Kidney epithelial cell (primary cell): ENCODE measurements at regions not wholly inside any gene's neighbourhood (a gene's known extent, or its start where the extent isn't known, plus 50 kb on each side); places are given as distances from the start of the nearest gene placed in this dataset.

Source experiments
- DNase-seq: peaks from one replicate; pipeline ENCODE4 v3.0.0-alpha.2; 2010; ENCODE audit warnings: low read depth
- H3K27me3 ChIP-seq: 2 replicates; pipeline ENCODE4 v1.6.0; 2011; ENCODE audit warnings: low read length; ENCODE audit not compliant: control insufficient read depth, insufficient read depth
- H3K36me3 ChIP-seq: 2 replicates; pipeline ENCODE4 v1.5.1; 2011; ENCODE audit warnings: low read length; ENCODE audit not compliant: control insufficient read depth, insufficient read depth
- H3K4me3 ChIP-seq: 2 replicates; pipeline ENCODE4 v1.5.1; 2011; ENCODE audit warnings: low read depth, mild to moderate bottlenecking, control low read depth, low read length
- CTCF ChIP-seq: IDR thresholded peaks from 2 replicates; pipeline ENCODE4 v1.5.1; 2011; ENCODE audit warnings: mild to moderate bottlenecking, moderate library complexity, low read length, control low read depth, inconsistent platforms; ENCODE audit not compliant: insufficient read depth, poor library complexity, severe bottlenecking

- Histone ChIP-seq H3K27me3 (peaks cover 8% of the 10 kb centered on the region), H3K4me3 (no peak overlapping the region), H3K36me3 (no peaks in the 10 kb centered on the region)
- TF ChIP-seq CTCF: no peak
- no peak for DNase-seq
Observed at GRCh38 chr2:239790313-239790712, 234.8 kb downstream of the NDUFA10 start.

- no peaks in the 10 kb centered on the region for H3K36me3 ChIP-seq
- TF ChIP-seq CTCF: no peak
- no peak for DNase-seq
- H3K4me3 ChIP-seq: no peak overlapping the region
- peaks cover 8% of the 10 kb centered on the region for H3K27me3 ChIP-seq
Observed at GRCh38 chr2:239789711-239790110, 235.4 kb downstream of the NDUFA10 start.

GRCh38 chr2:239788576-239789098 lies 236.5 kb downstream of the NDUFA10 start:
- no peak overlapping the region for H3K4me3 ChIP-seq
- DNase-seq: no peak
- H3K36me3 ChIP-seq: no peaks in the 10 kb centered on the region
- TF ChIP-seq CTCF: no peak
- H3K27me3 ChIP-seq: peaks cover 8% of the 10 kb centered on the region

- H3K4me3 ChIP-seq: no peak overlapping the region
- H3K36me3 ChIP-seq: no peaks in the 10 kb centered on the region
- H3K27me3 ChIP-seq: peaks cover 8% of the 10 kb centered on the region
- TF ChIP-seq CTCF: no peak
- no peak for DNase-seq
Observed at GRCh38 chr2:239787538-239788050, 237.5 kb downstream of the NDUFA10 start.

GRCh38 chr2:239786791-239787190 lies 238.4 kb downstream of the NDUFA10 start:
- no peak for DNase-seq
- no peaks in the 10 kb centered on the region for H3K36me3 ChIP-seq
- H3K27me3 ChIP-seq: peaks cover 5% of the 10 kb centered on the region
- no peak overlapping the region for H3K4me3 ChIP-seq
- TF ChIP-seq CTCF: no peak

DNA sequence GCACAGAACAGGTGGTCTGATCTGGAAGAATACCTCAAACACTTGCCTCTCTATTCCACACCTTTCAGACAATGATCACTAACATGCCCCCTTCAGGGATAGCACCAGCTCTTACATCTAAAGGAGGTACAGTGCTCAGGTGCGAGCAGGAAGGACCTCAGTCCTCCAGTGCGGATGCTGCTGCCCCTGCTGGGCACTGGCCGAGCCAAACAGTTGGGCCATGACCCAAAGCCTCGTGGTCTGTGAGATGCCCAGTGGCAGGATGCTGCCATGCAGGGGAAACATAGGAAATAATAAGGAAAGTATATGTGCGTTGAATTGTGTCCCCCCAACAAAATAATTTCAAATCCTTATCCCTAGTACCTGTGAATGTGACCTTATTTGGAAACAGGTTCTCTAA lies 243.7 kb downstream of the NDUFA10 start:
- no peak for TF ChIP-seq CTCF
- no peak for DNase-seq
- Histone ChIP-seq H3K4me3 (no peak overlapping the region), H3K36me3 (no peaks in the 10 kb centered on the region), H3K27me3 (peaks cover 4% of the 10 kb centered on the region)
